GM23338 (cell line): ENCODE measurements at regions not wholly inside any gene's neighbourhood (a gene's known extent, or its start where the extent isn't known, plus 50 kb on each side); places are given as distances from the start of the nearest gene placed in this dataset.

Experiments
- ATAC-seq: fragments of 200-7000 bp; cut with Tn5 transposase; 3 replicates; pipeline ENCODE4 v1.9.1; 2020
- DNase-seq: peaks from one replicate; pipeline ENCODE4 v3.0.0-alpha.2; 2015; ENCODE audit warnings: low spot score
- H2AFZ ChIP-seq: fragments of 200-600 bp; sonication (generic); 2 replicates; pipeline ENCODE4 v1.8.0; 2016; ENCODE audit warnings: antibody characterized with exemption, mild to moderate bottlenecking, moderate library complexity
- H3F3A ChIP-seq: fragments of 200-600 bp; sonication (generic); replicated peaks from 2 replicates; pipeline ENCODE4 v1.8.0; 2017; ENCODE audit warnings: antibody characterized with exemption, mixed run types, low read depth
- H3K27ac ChIP-seq: fragments of 200-600 bp; sonication (generic); 2 replicates; pipeline ENCODE4 v1.6.1; 2016; ENCODE audit warnings: low read depth
- H3K27me3 ChIP-seq: fragments of 200-600 bp; sonication (generic); 2 replicates; pipeline ENCODE4 v1.8.0; 2016; ENCODE audit warnings: mild to moderate bottlenecking, mixed run types, moderate library complexity; ENCODE audit not compliant: insufficient read depth
- H3K36me3 ChIP-seq: fragments of 200-600 bp; sonication (generic); 2 replicates; pipeline ENCODE4 v1.8.0; 2016; ENCODE audit warnings: mild to moderate bottlenecking; ENCODE audit not compliant: insufficient read depth
- H3K4me1 ChIP-seq: fragments of 200-600 bp; sonication (generic); 2 replicates; pipeline ENCODE4 v1.8.0; 2016; ENCODE audit warnings: mild to moderate bottlenecking, moderate library complexity; ENCODE audit not compliant: insufficient read depth
- H3K4me2 ChIP-seq: fragments of 200-600 bp; sonication (generic); 2 replicates; pipeline ENCODE4 v1.7.1; 2017; ENCODE audit warnings: mixed run types
- H3K4me3 ChIP-seq: fragments of 200-600 bp; sonication (generic); 2 replicates; pipeline ENCODE4 v1.6.1; 2016; ENCODE audit warnings: mixed run types
- H3K79me2 ChIP-seq: fragments of 200-600 bp; sonication (generic); replicated peaks from 2 replicates; pipeline ENCODE4 v1.8.0; 2017; ENCODE audit warnings: mild to moderate bottlenecking; ENCODE audit not compliant: insufficient read depth
- H3K9me2 ChIP-seq: fragments of 200-600 bp; sonication (generic); 2 replicates; pipeline ENCODE4 v1.8.0; 2017; ENCODE audit not compliant: insufficient read depth
- H4K20me1 ChIP-seq: fragments of 200-600 bp; sonication (generic); replicated peaks from 2 replicates; pipeline ENCODE4 v1.8.0; 2017; ENCODE audit warnings: mild to moderate bottlenecking; ENCODE audit not compliant: insufficient read depth
- H3K27ac Mint-ChIP-seq: 2 replicates; pipeline ENCODE4 v1.8.0; 2020; ENCODE audit warnings: inconsistent platforms, mild to moderate bottlenecking, moderate library complexity, mixed read lengths
- H3K27me3 Mint-ChIP-seq: 3 replicates; pipeline ENCODE4 v1.8.0; 2022; ENCODE audit warnings: low read depth, mild to moderate bottlenecking, moderate library complexity, mixed read lengths, inconsistent platforms; ENCODE audit not compliant: insufficient read depth, poor library complexity
- H3K36me3 Mint-ChIP-seq: 3 replicates; pipeline ENCODE4 v1.8.0; 2021; ENCODE audit warnings: low read depth, mild to moderate bottlenecking, inconsistent platforms, moderate library complexity, mixed read lengths
- H3K4me1 Mint-ChIP-seq: 3 replicates; pipeline ENCODE4 v1.8.0; 2020; ENCODE audit warnings: mild to moderate bottlenecking, inconsistent platforms, mixed read lengths
- H3K4me3 Mint-ChIP-seq: 3 replicates; pipeline ENCODE4 v1.8.0; 2021; ENCODE audit warnings: moderate library complexity, mild to moderate bottlenecking, inconsistent platforms, mixed read lengths
- H3K9me3 Mint-ChIP-seq: 3 replicates; pipeline ENCODE4 v1.8.0; 2020; ENCODE audit warnings: moderate library complexity, mild to moderate bottlenecking, inconsistent platforms, mixed read lengths
- CREB1 ChIP-seq: fragments of 250-450 bp; sonication (Bioruptor Pico); IDR thresholded peaks from 2 replicates; pipeline ENCODE4 v1.5.0; 2020; ENCODE audit warnings: low read depth, mild to moderate bottlenecking, moderate library complexity
- CTCF ChIP-seq, 2 experiments: fragments of 200-600 bp in 1 of 2; sonication (generic) in 1 of 2; conservative IDR thresholded peaks; 2 replicates each; pipeline versions ENCODE4 v1.5.1 to v1.6.1; 2016 to 2017; ENCODE audit warnings: antibody characterized with exemption in 2 of 2, low read depth in 2 of 2, mild to moderate bottlenecking in 2 of 2, moderate library complexity in 1 of 2
- ETS1 ChIP-seq: IDR thresholded peaks from 2 replicates; pipeline ENCODE4 v1.6.1; 2016; ENCODE audit warnings: antibody characterized with exemption
- EZH2 ChIP-seq: fragments of 200-600 bp; sonication (generic); IDR thresholded peaks from one replicate; pipeline ENCODE4 v1.8.0; 2017; ENCODE audit warnings: antibody characterized with exemption, mild to moderate bottlenecking, low read depth; ENCODE audit not compliant: unreplicated experiment
- EZH2phosphoT487 ChIP-seq: fragments of 200-600 bp; sonication (generic); IDR thresholded peaks from one replicate; pipeline ENCODE4 v1.8.1; 2018; ENCODE audit warnings: antibody characterized with exemption; ENCODE audit not compliant: unreplicated experiment
- JUNB ChIP-seq: IDR thresholded peaks from one replicate; pipeline ENCODE4 v1.6.1; 2016; ENCODE audit warnings: antibody characterized with exemption; ENCODE audit not compliant: unreplicated experiment
- NANOG ChIP-seq: IDR thresholded peaks from 2 replicates; pipeline ENCODE4 v1.6.1; 2016; ENCODE audit warnings: antibody characterized with exemption, borderline replicate concordance
- POLR2AphosphoS5 ChIP-seq: IDR thresholded peaks from 2 replicates; pipeline ENCODE4 v1.6.1; 2016; ENCODE audit warnings: antibody characterized with exemption, low read depth
- REST ChIP-seq: IDR thresholded peaks from one replicate; pipeline ENCODE4 v1.6.1; 2018; ENCODE audit warnings: antibody characterized with exemption; ENCODE audit not compliant: unreplicated experiment
- STAT1 ChIP-seq: IDR thresholded peaks from one replicate; pipeline ENCODE4 v1.6.1; 2016; ENCODE audit warnings: antibody characterized with exemption; ENCODE audit not compliant: unreplicated experiment
- ZNF114 ChIP-seq: fragments of 250-450 bp; sonication (Bioruptor Pico); IDR thresholded peaks from 2 replicates; pipeline ENCODE4 v1.5.0; 2020; ENCODE audit warnings: mild to moderate bottlenecking, moderate library complexity
- ZNF331 ChIP-seq: fragments of 250-450 bp; sonication (Bioruptor Pico); IDR thresholded peaks from 2 replicates; pipeline ENCODE4 v1.5.0; 2020; ENCODE audit warnings: low read depth, mild to moderate bottlenecking, moderate library complexity
- ZNF462 ChIP-seq: fragments of 250-450 bp; sonication (Bioruptor Pico); IDR thresholded peaks from 2 replicates; pipeline ENCODE4 v1.5.0; 2020; ENCODE audit warnings: mild to moderate bottlenecking, moderate library complexity

- Histone ChIP-seq H4K20me1 (no peaks in the 10 kb centered on the region), H3K4me3 (no peak overlapping the region), H3K27me3 (no peaks in the 10 kb centered on the region), H3K9me2 (0 out of 2 replicates have a peak, but pooled peaks cover 11% of the 10 kb centered on the region), H2AFZ (no peak overlapping the region), H3F3A (peaks cover 6% of the 10 kb centered on the region), H3K27ac (no peak overlapping the region), H3K79me2 (peaks cover 18% of the 10 kb centered on the region), H3K4me2 (no peak overlapping the region), H3K36me3 (no peaks in the 10 kb centered on the region; the same call in none of the 2 replicates), H3K4me1 (peaks cover 24% of the 10 kb centered on the region)
- ATAC-seq (no peak), DNase-seq (no peak)
- H3K9me3 Mint-ChIP-seq, result no peaks in the 10 kb centered on the region
- H3K4me3 Mint-ChIP-seq, result no peak overlapping the region
- TF ChIP-seq ETS1 (no peak), ZNF462 (CRISPR knock-in tag) (no peak), ZNF331 (no peak), JUNB (no peak), EZH2phosphoT487 (no peak), CTCF (conservative IDR thresholded peaks at IDR 0.05; ENCODE audit: low read depth in 2 of 2) (no peak), CREB1 (no peak), STAT1 (no peak), ZNF114 (no peak), EZH2 (no peak), REST (no peak), NANOG (no peak), POLR2AphosphoS5 (no peak)
- peaks cover 2% of the 10 kb centered on the region; the same call in 1 of the 3 replicates for H3K36me3 Mint-ChIP-seq
- peaks cover 27% of the 10 kb centered on the region for H3K4me1 Mint-ChIP-seq
- peaks cover 5% of the 10 kb centered on the region for H3K27me3 Mint-ChIP-seq
- no peak overlapping the region for H3K27ac Mint-ChIP-seq
These were observed 82.0 kb upstream of the DHX15 start for GRCh38 chr4:24666316-24666715.
